H1 (cell line): ENCODE measurements at regions not wholly inside any gene's neighbourhood (a gene's known extent, or its start where the extent isn't known, plus 50 kb on each side); places are given as distances from the start of the nearest gene placed in this dataset.

Experiments
- USF2 ChIP-seq: IDR thresholded peaks from 2 replicates; pipeline ENCODE4 v1.6.1; 2011; ENCODE audit warnings: low read length, improper control_type of control experiment

- TF ChIP-seq USF2 = no peak
Measured at GRCh38 chr3:7881946-7882345, 619.7 kb upstream of the LMCD1 start (continued).
